CD14-positive monocyte (primary cell): ENCODE measurements at regions not wholly inside any gene's neighbourhood (a gene's known extent, or its start where the extent isn't known, plus 50 kb on each side); places are given as distances from the start of the nearest gene placed in this dataset.

Experiments
- DNase-seq, 3 donors: peaks; one replicate each; pipeline ENCODE4 v3.0.0-alpha.2; 2011 to 2022
- H2AFZ ChIP-seq: 2 replicates; pipeline ENCODE4 v1.6.0; 2012; ENCODE audit warnings: mild to moderate bottlenecking, low read depth, low read length, inconsistent platforms; ENCODE audit not compliant: insufficient read depth, poor library complexity, severe bottlenecking
- H3K27ac ChIP-seq, 2 donors: 1 replicate in 1 of 2; 2 replicates in 1 of 2; pipeline ENCODE4 v1.5.1; 2012 to 2013; ENCODE audit warnings: low read length in 2 of 2, control low read depth in 1 of 2, inconsistent platforms in 1 of 2, low read depth in 1 of 2, mild to moderate bottlenecking in 1 of 2
- H3K27me3 ChIP-seq, 2 donors: one replicate each; pipeline versions ENCODE4 v1.6.0 to v1.6.1; 2011 to 2013; ENCODE audit warnings: low read length in 2 of 2; ENCODE audit not compliant: control insufficient read depth in 2 of 2, insufficient read depth in 2 of 2
- H3K36me3 ChIP-seq, 2 donors: replicated peaks in 1 of 2; 1 replicate in 1 of 2; 2 replicates in 1 of 2; pipeline versions ENCODE4 v1.5.1 to v1.6.1; 2012 to 2013; ENCODE audit warnings: low read length in 2 of 2, control low read depth in 1 of 2, inconsistent platforms in 1 of 2, mild to moderate bottlenecking in 1 of 2; ENCODE audit not compliant: insufficient read depth in 2 of 2, control insufficient read depth in 1 of 2
- H3K4me1 ChIP-seq, 2 donors: 1 replicate in 1 of 2; 2 replicates in 1 of 2; pipeline versions ENCODE4 v1.5.1 to v1.6.1; 2012 to 2013; ENCODE audit warnings: low read length in 2 of 2, control low read depth in 1 of 2, inconsistent platforms in 1 of 2, mild to moderate bottlenecking in 1 of 2, moderate library complexity in 1 of 2; ENCODE audit not compliant: insufficient read depth in 2 of 2, control insufficient read depth in 1 of 2
- H3K4me2 ChIP-seq: replicated peaks from 2 replicates; pipeline ENCODE3; 2012; ENCODE audit warnings: low read length, moderate library complexity, mild to moderate bottlenecking; ENCODE audit not compliant: poor library complexity, severe bottlenecking; ENCODE audit errors: extremely low read depth
- H3K4me3 ChIP-seq, 3 experiments: fragments of 200-600 bp in 1 of 3; sonication (generic) in 1 of 3; replicated peaks in 1 of 3; 1 replicate in 2 of 3; 2 replicates in 1 of 3; pipeline ENCODE4 v1.5.1; 2011 to 2013; ENCODE audit warnings: low read length in 3 of 3, mild to moderate bottlenecking in 3 of 3, control low read depth in 2 of 3, low read depth in 2 of 3, inconsistent platforms in 1 of 3, moderate library complexity in 1 of 3
- H3K79me2 ChIP-seq: 2 replicates; pipeline ENCODE4 v1.6.0; 2012; ENCODE audit warnings: mild to moderate bottlenecking, control low read depth, inconsistent platforms, low read length, moderate library complexity; ENCODE audit not compliant: insufficient read depth
- H3K9ac ChIP-seq: 2 replicates; pipeline ENCODE4 v1.6.0; 2017; ENCODE audit warnings: low read length, mild to moderate bottlenecking; ENCODE audit not compliant: insufficient read depth, poor library complexity, severe bottlenecking
- H3K9me3 ChIP-seq, 2 donors: replicated peaks in 1 of 2; 1 replicate in 1 of 2; 2 replicates in 1 of 2; pipeline versions ENCODE4 v1.5.1 to v1.6.1; 2012 to 2013; ENCODE audit warnings: low read length in 2 of 2, control low read depth in 1 of 2; ENCODE audit not compliant: control insufficient read depth in 1 of 2, insufficient read depth in 1 of 2
- H4K20me1 ChIP-seq: 2 replicates; pipeline ENCODE4 v1.6.0; 2012; ENCODE audit warnings: mild to moderate bottlenecking, low read length, control low read depth, moderate library complexity; ENCODE audit not compliant: insufficient read depth
- H3K27ac Mint-ChIP-seq, 7 donors: one replicate each; pipeline ENCODE4 v1.8.0; 2020; ENCODE audit warnings: mild to moderate bottlenecking in 7 of 7, mixed read lengths in 7 of 7, moderate library complexity in 6 of 7, inconsistent platforms in 2 of 7
- H3K27me3 Mint-ChIP-seq, 3 donors: one replicate each; pipeline ENCODE4 v1.8.0; 2021 to 2022; ENCODE audit warnings: low read depth in 3 of 3, mild to moderate bottlenecking in 3 of 3, mixed read lengths in 3 of 3, moderate library complexity in 3 of 3, inconsistent platforms in 1 of 3
- H3K36me3 Mint-ChIP-seq, 2 donors: one replicate each; pipeline ENCODE4 v1.8.0; 2020; ENCODE audit warnings: mixed read lengths in 2 of 2, inconsistent platforms in 1 of 2, mild to moderate bottlenecking in 1 of 2
- H3K4me1 Mint-ChIP-seq: one replicate; pipeline ENCODE4 v1.8.0; 2020; ENCODE audit warnings: mild to moderate bottlenecking, mixed read lengths
- H3K4me3 Mint-ChIP-seq, 2 donors: one replicate each; pipeline ENCODE4 v1.8.0; 2020; ENCODE audit warnings: mild to moderate bottlenecking in 2 of 2, mixed read lengths in 2 of 2, moderate library complexity in 1 of 2
- H3K9me3 Mint-ChIP-seq, 7 donors: one replicate each; pipeline ENCODE4 v1.8.0; 2020 to 2022; ENCODE audit warnings: mixed read lengths in 7 of 7, mild to moderate bottlenecking in 6 of 7, moderate library complexity in 6 of 7, inconsistent platforms in 2 of 7
- CTCF ChIP-seq: fragments of 200-600 bp; IDR thresholded peaks from one replicate; pipeline ENCODE4 v1.8.0; 2022; ENCODE audit warnings: antibody characterized with exemption, mild to moderate bottlenecking
- WGBS: methylation state at CpG from one replicate; pipeline ENCODE4 v1.1.5; 2013; ENCODE audit warnings: missing lambda C conversion rate; ENCODE audit not compliant: insufficient coverage; 5-methylcytosine and 5-hydroxymethylcytosine counted together
- intact Hi-C, 2 donors: fragments of 100-400 bp; cut with micrococcal nuclease; formaldehyde crosslinking; loops; one replicate each; pipeline versions ENCODE4 v1.15.0 to v1.15.1; 2023

GRCh38 chr9:84436386-84437109, 96.0 kb upstream of the SLC28A3 start:
- Mint-ChIP-seq H3K36me3 (no peaks in the 10 kb centered on the region), H3K4me3 (no peak overlapping the region), H3K4me1 (no peaks in the 10 kb centered on the region), H3K27me3 (peaks cover 0 to 5% (median 3%) of the 10 kb centered on the region in 3 donors), H3K9me3 (peaks cover 0 to 2% (median 0%) of the 10 kb centered on the region in 7 donors), H3K27ac (no peak overlapping the region)
- Histone ChIP-seq H3K79me2 (no peaks in the 10 kb centered on the region), H3K4me2 (no peak overlapping the region), H3K9me3 (no peaks in the 10 kb centered on the region), H2AFZ (no peak overlapping the region), H3K4me3 (no peak overlapping the region), H4K20me1 (no peaks in the 10 kb centered on the region), H3K27ac (no peak overlapping the region), H3K36me3 (no peaks in the 10 kb centered on the region), H3K27me3 (no peaks in the 10 kb centered on the region), H3K9ac (no peak overlapping the region), H3K4me1 (no peaks in the 10 kb centered on the region)
- DNase-seq, result no peak
- 94% methylated on average over 2 of the region's 5 CpGs for WGBS
- TF ChIP-seq CTCF, result no peak
- intact Hi-C loops, result no loop called here

- Histone ChIP-seq H3K4me2 (no peak overlapping the region), H3K27ac (no peak overlapping the region), H4K20me1 (no peaks in the 10 kb centered on the region), H3K4me3 (no peak overlapping the region), H3K9me3 (no peaks in the 10 kb centered on the region), H3K9ac (no peak overlapping the region), H3K36me3 (no peaks in the 10 kb centered on the region), H3K79me2 (no peaks in the 10 kb centered on the region), H3K4me1 (no peaks in the 10 kb centered on the region), H2AFZ (no peak overlapping the region), H3K27me3 (no peaks in the 10 kb centered on the region)
- no peak for DNase-seq
- Mint-ChIP-seq H3K36me3 (no peaks in the 10 kb centered on the region), H3K9me3 (peaks cover 0 to 2% (median 0%) of the 10 kb centered on the region in 7 donors), H3K4me3 (no peak overlapping the region), H3K27ac (no peak overlapping the region), H3K4me1 (no peaks in the 10 kb centered on the region), H3K27me3 (peaks cover 0 to 8% (median 3%) of the 10 kb centered on the region in 3 donors)
- TF ChIP-seq CTCF, result no peak
- WGBS, result no CpG with 5 or more reads among the region's 1 CpG
- intact Hi-C loops, result no loop called here
Measured at GRCh38 chr9:84438391-84438790, 97.8 kb upstream of the SLC28A3 start.
